Smooth muscle cell (in vitro differentiated cells): ENCODE measurements at regions not wholly inside any gene's neighbourhood (a gene's known extent, or its start where the extent isn't known, plus 50 kb on each side); places are given as distances from the start of the nearest gene placed in this dataset.

ENCODE experiments used
- DNase-seq: peaks from one replicate; lab custom pipeline; 2025; ENCODE audit not compliant: unreplicated experiment; lab: John Stamatoyannopoulos, UW
- H2AFZ ChIP-seq: fragments of 200-600 bp; sonication (generic); 2 replicates; pipeline ENCODE4 v1.6.0; 2016; ENCODE audit warnings: antibody characterized with exemption, low read depth, mild to moderate bottlenecking
- H3F3A ChIP-seq: fragments of 200-600 bp; sonication (generic); 2 replicates; pipeline ENCODE4 v1.6.0; 2017; ENCODE audit warnings: antibody characterized with exemption, low read depth
- H3K27ac ChIP-seq: fragments of 200-600 bp; sonication (generic); 2 replicates; pipeline ENCODE4 v1.5.1; 2016; ENCODE audit warnings: low read depth, mild to moderate bottlenecking
- H3K27me3 ChIP-seq: fragments of 200-600 bp; sonication (generic); 2 replicates; pipeline ENCODE4 v1.6.1; 2016; ENCODE audit warnings: low read depth, mild to moderate bottlenecking
- H3K36me3 ChIP-seq: fragments of 200-600 bp; sonication (generic); 2 replicates; pipeline ENCODE4 v1.5.1; 2016; ENCODE audit warnings: low read depth
- H3K4me1 ChIP-seq: fragments of 200-600 bp; sonication (generic); 2 replicates; pipeline ENCODE4 v1.5.1; 2016; ENCODE audit warnings: low read depth
- H3K4me2 ChIP-seq: fragments of 200-600 bp; sonication (generic); 2 replicates; pipeline ENCODE4 v1.6.0; 2016; ENCODE audit warnings: mild to moderate bottlenecking
- H3K4me3 ChIP-seq: fragments of 200-600 bp; sonication (generic); 2 replicates; pipeline ENCODE4 v1.5.1; 2016; ENCODE audit warnings: mild to moderate bottlenecking
- H3K79me2 ChIP-seq: fragments of 200-600 bp; sonication (generic); 2 replicates; pipeline ENCODE4 v1.6.0; 2016; ENCODE audit warnings: low read depth, mild to moderate bottlenecking
- H3K9ac ChIP-seq: fragments of 200-600 bp; sonication (generic); 2 replicates; pipeline ENCODE4 v1.6.0; 2016; ENCODE audit warnings: low read depth
- H3K9me3 ChIP-seq: fragments of 200-600 bp; sonication (generic); replicated peaks from 2 replicates; pipeline ENCODE4 v1.5.1; 2016; ENCODE audit warnings: low read depth
- H4K20me1 ChIP-seq: fragments of 200-600 bp; sonication (generic); 2 replicates; pipeline ENCODE4 v1.6.0; 2016; ENCODE audit warnings: low read depth
- CTCF ChIP-seq: fragments of 200-600 bp; sonication (generic); IDR thresholded peaks from 2 replicates; pipeline ENCODE4 v1.5.1; 2017; ENCODE audit warnings: borderline replicate concordance, mild to moderate bottlenecking, antibody characterized with exemption; ENCODE audit not compliant: insufficient read depth, poor library complexity, severe bottlenecking
- WGBS: methylation state at CpG from one replicate; pipeline ENCODE4 v1.1.7; 2016; ENCODE audit warnings: low lambda C conversion rate; 5-methylcytosine and 5-hydroxymethylcytosine counted together

- 95% methylated on average over 4 of the region's 4 CpGs for WGBS
- Histone ChIP-seq H4K20me1 (no peaks in the 10 kb centered on the region), H2AFZ (no peak overlapping the region), H3K79me2 (no peaks in the 10 kb centered on the region), H3K4me1 (no peaks in the 10 kb centered on the region), H3K4me3 (no peak overlapping the region), H3K9me3 (no peaks in the 10 kb centered on the region), H3K27ac (no peak overlapping the region), H3K36me3 (no peaks in the 10 kb centered on the region), H3K4me2 (no peak overlapping the region), H3K27me3 (no peaks in the 10 kb centered on the region), H3F3A (no peaks in the 10 kb centered on the region), H3K9ac (no peak overlapping the region)
- no peak for TF ChIP-seq CTCF
- DNase-seq = no peak
These were observed 123.7 kb upstream of the ATP1B1 start for GRCh38 chr1:168982778-168983177.

DNA sequence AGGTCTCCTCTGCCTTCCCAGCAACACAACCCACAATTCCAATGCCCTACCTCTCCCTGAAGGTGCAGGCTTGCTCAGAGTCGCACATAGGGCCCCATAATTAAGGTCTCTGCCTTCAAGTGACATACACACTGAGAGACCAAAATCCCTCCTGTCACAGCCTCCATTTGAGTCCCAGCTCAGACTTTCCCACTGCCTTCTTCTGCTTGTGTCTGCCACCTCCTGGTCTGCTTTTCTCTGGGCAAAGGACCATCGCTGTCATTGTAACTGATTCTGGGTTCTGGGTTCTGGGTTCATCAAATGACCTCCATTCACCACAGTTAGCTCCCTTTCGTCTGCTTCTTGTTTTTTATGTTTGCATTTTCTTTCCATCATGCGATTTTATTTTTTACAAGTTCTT is 119.2 kb upstream of the ATP1B1 start:
- 82% methylated on average over 4 of the region's 4 CpGs for WGBS
- H3K4me3 ChIP-seq = no peak overlapping the region
- H3K4me2 ChIP-seq = no peak overlapping the region
- TF ChIP-seq CTCF = no peak
- H3K9me3 ChIP-seq = no peaks in the 10 kb centered on the region
- H3K27me3 ChIP-seq = no peaks in the 10 kb centered on the region
- H3K79me2 ChIP-seq = no peaks in the 10 kb centered on the region
- no peak overlapping the region for H2AFZ ChIP-seq
- DNase-seq = no peak
- no peaks in the 10 kb centered on the region for H4K20me1 ChIP-seq
- no peak overlapping the region for H3K27ac ChIP-seq
- no peaks in the 10 kb centered on the region for H3K4me1 ChIP-seq
- no peaks in the 10 kb centered on the region for H3K36me3 ChIP-seq
- H3F3A ChIP-seq = no peaks in the 10 kb centered on the region
- H3K9ac ChIP-seq = no peak overlapping the region

DNA sequence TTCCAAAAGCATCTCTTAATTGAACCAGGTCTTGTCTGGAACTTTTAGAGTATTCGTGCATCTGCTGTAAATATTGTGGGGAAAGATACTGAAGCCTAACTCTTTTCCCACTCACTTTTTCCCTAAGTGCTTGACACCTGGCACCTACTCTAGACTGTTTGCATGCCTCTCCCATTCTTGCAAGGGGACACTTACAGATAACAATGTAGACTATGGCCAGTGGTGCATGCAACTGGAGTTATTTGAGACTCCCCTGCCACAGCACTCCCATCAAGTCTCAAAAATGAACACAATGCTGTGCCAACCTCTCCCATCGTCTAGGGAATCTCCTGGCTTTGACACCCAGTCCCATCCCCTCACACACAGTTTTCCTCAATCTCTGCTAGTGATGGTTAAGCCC is 118.6 kb upstream of the ATP1B1 start:
- no peak overlapping the region for H3K4me2 ChIP-seq
- no peak for DNase-seq
- 85% methylated on average over 2 of the region's 2 CpGs for WGBS
- H3K4me1 ChIP-seq = no peaks in the 10 kb centered on the region
- H2AFZ ChIP-seq = no peak overlapping the region
- H4K20me1 ChIP-seq = no peaks in the 10 kb centered on the region
- no peak for TF ChIP-seq CTCF
- no peaks in the 10 kb centered on the region for H3K79me2 ChIP-seq
- H3K9ac ChIP-seq = no peak overlapping the region
- no peaks in the 10 kb centered on the region for H3F3A ChIP-seq
- no peaks in the 10 kb centered on the region for H3K36me3 ChIP-seq
- H3K27me3 ChIP-seq = no peaks in the 10 kb centered on the region
- no peak overlapping the region for H3K4me3 ChIP-seq
- H3K27ac ChIP-seq = no peak overlapping the region
- no peaks in the 10 kb centered on the region for H3K9me3 ChIP-seq

DNA sequence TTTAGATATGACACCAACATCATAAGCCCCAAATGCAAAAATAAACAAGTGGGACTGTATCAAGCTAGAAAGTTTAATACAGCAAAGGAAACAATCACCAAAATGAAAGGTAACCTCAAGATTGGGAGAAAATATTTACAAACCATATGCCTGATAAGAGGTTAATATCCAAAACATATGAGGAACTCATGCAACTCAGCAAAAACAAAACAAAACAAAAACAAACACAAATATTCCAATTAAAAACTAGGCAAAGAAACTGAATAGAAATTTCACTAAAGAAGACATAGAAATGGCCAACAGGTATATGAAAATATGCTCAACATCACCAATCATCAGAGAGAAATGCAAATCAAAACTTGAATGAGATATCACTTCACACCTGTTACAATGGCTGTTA is 116.5 kb upstream of the ATP1B1 start:
- no peak for DNase-seq
- Histone ChIP-seq H3K36me3 (no peaks in the 10 kb centered on the region), H3K9me3 (no peaks in the 10 kb centered on the region), H3F3A (no peaks in the 10 kb centered on the region), H4K20me1 (no peaks in the 10 kb centered on the region), H3K27ac (no peak overlapping the region), H3K4me2 (no peak overlapping the region), H2AFZ (no peak overlapping the region), H3K27me3 (no peaks in the 10 kb centered on the region), H3K4me3 (no peak overlapping the region), H3K9ac (no peak overlapping the region), H3K4me1 (no peaks in the 10 kb centered on the region), H3K79me2 (no peaks in the 10 kb centered on the region)
- TF ChIP-seq CTCF = no peak
